GM12878 (cell line): ENCODE measurements at regions not wholly inside any gene's neighbourhood (a gene's known extent, or its start where the extent isn't known, plus 50 kb on each side); places are given as distances from the start of the nearest gene placed in this dataset.
A peak's percentile ranks its signal among the peaks of the same experiment; 100 is the strongest.

ENCODE experiments used
- CBX5 ChIP-seq: sonication (generic); IDR thresholded peaks from 2 replicates; pipeline ENCODE4 v1.6.1; 2016; ENCODE audit warnings: low read depth, moderate library complexity, mild to moderate bottlenecking, inconsistent platforms
- CHD2 ChIP-seq: IDR thresholded peaks from 2 replicates; pipeline ENCODE4 v1.6.1; 2011; ENCODE audit warnings: low read depth, low read length, improper control_type of control experiment, borderline replicate concordance
- CHD4 ChIP-seq: fragments of 200-600 bp; sonication (generic); IDR thresholded peaks from 2 replicates; pipeline ENCODE4 v1.6.1; 2016; ENCODE audit warnings: mild to moderate bottlenecking
- FOXK2 ChIP-seq: fragments of 450-650 bp; IDR thresholded peaks from 2 replicates; pipeline ENCODE4 v1.6.1; 2017; ENCODE audit warnings: mild to moderate bottlenecking, moderate library complexity
- POU2F2 ChIP-seq: IDR thresholded peaks from 3 replicates; pipeline ENCODE4 v1.6.1; 2011; ENCODE audit warnings: low read depth, mild to moderate bottlenecking, low read length, borderline replicate concordance
- TAF1 ChIP-seq: IDR thresholded peaks from 2 replicates; pipeline ENCODE4 v1.6.1; 2011; ENCODE audit warnings: mild to moderate bottlenecking, low read depth, low read length, borderline replicate concordance
- ZNF687 ChIP-seq: fragments of 450-650 bp; IDR thresholded peaks from 2 replicates; pipeline ENCODE4 v1.6.1; 2017; ENCODE audit warnings: mild to moderate bottlenecking, moderate library complexity
- ZSCAN29 ChIP-seq: fragments of 450-650 bp; IDR thresholded peaks from 2 replicates; pipeline ENCODE4 v1.6.1; 2017; ENCODE audit warnings: mild to moderate bottlenecking, moderate library complexity
- ZZZ3 ChIP-seq: IDR thresholded peaks from 2 replicates; pipeline ENCODE4 v1.6.1; 2011; ENCODE audit warnings: low read depth; ENCODE audit not compliant: control insufficient read depth, insufficient read length
- TF ChIP-seq, protein P1 (sequence below): fragments of 450-650 bp; IDR thresholded peaks from 2 replicates; pipeline ENCODE4 v1.6.1; 2017; ENCODE audit warnings: mild to moderate bottlenecking

- TF ChIP-seq, protein P1, sequence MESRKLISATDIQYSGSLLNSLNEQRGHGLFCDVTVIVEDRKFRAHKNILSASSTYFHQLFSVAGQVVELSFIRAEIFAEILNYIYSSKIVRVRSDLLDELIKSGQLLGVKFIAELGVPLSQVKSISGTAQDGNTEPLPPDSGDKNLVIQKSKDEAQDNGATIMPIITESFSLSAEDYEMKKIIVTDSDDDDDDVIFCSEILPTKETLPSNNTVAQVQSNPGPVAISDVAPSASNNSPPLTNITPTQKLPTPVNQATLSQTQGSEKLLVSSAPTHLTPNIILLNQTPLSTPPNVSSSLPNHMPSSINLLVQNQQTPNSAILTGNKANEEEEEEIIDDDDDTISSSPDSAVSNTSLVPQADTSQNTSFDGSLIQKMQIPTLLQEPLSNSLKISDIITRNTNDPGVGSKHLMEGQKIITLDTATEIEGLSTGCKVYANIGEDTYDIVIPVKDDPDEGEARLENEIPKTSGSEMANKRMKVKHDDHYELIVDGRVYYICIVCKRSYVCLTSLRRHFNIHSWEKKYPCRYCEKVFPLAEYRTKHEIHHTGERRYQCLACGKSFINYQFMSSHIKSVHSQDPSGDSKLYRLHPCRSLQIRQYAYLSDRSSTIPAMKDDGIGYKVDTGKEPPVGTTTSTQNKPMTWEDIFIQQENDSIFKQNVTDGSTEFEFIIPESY, result no peak
- no peak for TF ChIP-seq FOXK2
- no peak for TF ChIP-seq CHD2
- no peak for TF ChIP-seq ZZZ3
- TF ChIP-seq TAF1, result no peak
- TF ChIP-seq CBX5, result no peak
- no peak for TF ChIP-seq POU2F2
- TF ChIP-seq ZSCAN29, result no peak
- peak; percentile 0; the same call in 1 of the 2 replicates for TF ChIP-seq ZNF687
- TF ChIP-seq CHD4, result no peak
Observed at GRCh38 chr17:77429969-77430752, 289.4 kb downstream of the SEC14L1 start (continued).
